SU-DHL-6 (cell line): ENCODE measurements at regions not wholly inside any gene's neighbourhood (a gene's known extent, or its start where the extent isn't known, plus 50 kb on each side); places are given as distances from the start of the nearest gene placed in this dataset.

Experiments
- H2AFZ ChIP-seq: fragments of 200-600 bp; sonication (generic); 2 replicates; pipeline ENCODE4 v1.6.1; 2014; ENCODE audit warnings: low read depth, mild to moderate bottlenecking, moderate library complexity, mixed read lengths, antibody characterized with exemption, low read length; ENCODE audit not compliant: severe bottlenecking
- H3F3A ChIP-seq: fragments of 200-600 bp; shearing (Covaris generic); 2 replicates; pipeline ENCODE4 v1.6.0; 2016; ENCODE audit warnings: antibody characterized with exemption, mild to moderate bottlenecking; ENCODE audit not compliant: insufficient read depth
- H3K27ac ChIP-seq: fragments of 200-600 bp; sonication (generic); 2 replicates; pipeline ENCODE4 v1.5.1; 2016; ENCODE audit warnings: low read depth, mild to moderate bottlenecking, low read length, moderate library complexity, mixed read lengths
- H3K27me3 ChIP-seq: fragments of 200-600 bp; sonication (generic), shearing (Covaris generic); 2 replicates; pipeline ENCODE4 v1.6.0; 2014; ENCODE audit warnings: mild to moderate bottlenecking, low read length
- H3K36me3 ChIP-seq: fragments of 200-600 bp; sonication (generic); 2 replicates; pipeline ENCODE4 v1.6.1; 2014; ENCODE audit warnings: mild to moderate bottlenecking, low read length, mixed read lengths
- H3K4me2 ChIP-seq: fragments of 300-600, 200-600 bp; shearing (Covaris generic), sonication (generic); 2 replicates; pipeline ENCODE4 v1.6.0; 2014; ENCODE audit warnings: low read length, low read depth, mild to moderate bottlenecking; ENCODE audit not compliant: poor library complexity, severe bottlenecking
- H3K4me3 ChIP-seq: fragments of 200-600 bp; sonication (generic); 2 replicates; pipeline ENCODE4 v1.5.1; 2014; ENCODE audit warnings: antibody characterized with exemption, low read length, mild to moderate bottlenecking, mixed read lengths; ENCODE audit not compliant: insufficient read depth, poor library complexity, severe bottlenecking
- H3K79me2 ChIP-seq: fragments of 200-600 bp; sonication (generic); 2 replicates; pipeline ENCODE4 v1.6.1; 2014; ENCODE audit warnings: mild to moderate bottlenecking, low read length, moderate library complexity; ENCODE audit not compliant: insufficient read depth
- H3K9ac ChIP-seq: fragments of 200-600 bp; sonication (generic); 2 replicates; pipeline ENCODE4 v1.7.0; 2014; ENCODE audit warnings: mild to moderate bottlenecking, low read length
- H3K9me2 ChIP-seq: fragments of 200-600 bp; sonication (generic); replicated peaks from 2 replicates; pipeline ENCODE4 v1.6.1; 2014; ENCODE audit warnings: low read length; ENCODE audit not compliant: insufficient read depth
- H3K9me3 ChIP-seq: fragments of 200-600 bp; sonication (generic); 2 replicates; pipeline ENCODE4 v1.6.1; 2014; ENCODE audit warnings: low read length, mixed read lengths; ENCODE audit not compliant: insufficient read depth
- H4K20me1 ChIP-seq: fragments of 200-600 bp; sonication (generic); 2 replicates; pipeline ENCODE4 v1.6.1; 2014; ENCODE audit warnings: low read depth, mild to moderate bottlenecking, antibody characterized with exemption, low read length, moderate library complexity, mixed read lengths
- EZH2phosphoT487 ChIP-seq: fragments of 200-600 bp; sonication (generic), shearing (Covaris generic); conservative IDR thresholded peaks from 2 replicates; pipeline ENCODE4 v1.6.1; 2018; ENCODE audit warnings: mild to moderate bottlenecking, antibody characterized with exemption, low read length, moderate library complexity, mixed read lengths
- TF ChIP-seq, protein P1 (sequence below): fragments of 200-600 bp; sonication (generic); IDR thresholded peaks from one replicate; pipeline ENCODE4 v1.5.1; 2017; ENCODE audit warnings: antibody characterized with exemption, mild to moderate bottlenecking, low read length, moderate library complexity; ENCODE audit not compliant: insufficient read depth, poor library complexity, severe bottlenecking

DNA sequence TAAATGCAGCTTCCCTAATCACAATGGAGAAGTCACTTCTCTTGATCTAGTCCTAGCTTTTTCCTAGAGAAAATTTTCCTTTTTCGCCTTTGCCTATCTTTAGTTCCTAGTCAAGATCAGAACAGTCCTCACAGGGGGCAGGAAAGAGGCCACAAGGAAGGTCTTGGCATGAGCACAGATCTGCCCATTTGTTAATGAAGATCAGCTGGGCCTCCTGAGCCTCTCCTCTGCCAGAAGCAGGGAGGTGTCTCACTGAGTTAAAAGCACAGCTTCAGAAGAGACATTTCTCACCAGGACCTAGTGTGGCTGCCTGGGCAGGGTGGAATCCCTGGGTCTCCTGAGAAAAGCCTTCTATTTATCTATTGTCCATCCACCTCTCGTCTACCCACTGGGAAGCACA is 357.8 kb downstream of the TMEM38B start:
- no peaks in the 10 kb centered on the region for H3F3A ChIP-seq
- TF ChIP-seq, protein P1, sequence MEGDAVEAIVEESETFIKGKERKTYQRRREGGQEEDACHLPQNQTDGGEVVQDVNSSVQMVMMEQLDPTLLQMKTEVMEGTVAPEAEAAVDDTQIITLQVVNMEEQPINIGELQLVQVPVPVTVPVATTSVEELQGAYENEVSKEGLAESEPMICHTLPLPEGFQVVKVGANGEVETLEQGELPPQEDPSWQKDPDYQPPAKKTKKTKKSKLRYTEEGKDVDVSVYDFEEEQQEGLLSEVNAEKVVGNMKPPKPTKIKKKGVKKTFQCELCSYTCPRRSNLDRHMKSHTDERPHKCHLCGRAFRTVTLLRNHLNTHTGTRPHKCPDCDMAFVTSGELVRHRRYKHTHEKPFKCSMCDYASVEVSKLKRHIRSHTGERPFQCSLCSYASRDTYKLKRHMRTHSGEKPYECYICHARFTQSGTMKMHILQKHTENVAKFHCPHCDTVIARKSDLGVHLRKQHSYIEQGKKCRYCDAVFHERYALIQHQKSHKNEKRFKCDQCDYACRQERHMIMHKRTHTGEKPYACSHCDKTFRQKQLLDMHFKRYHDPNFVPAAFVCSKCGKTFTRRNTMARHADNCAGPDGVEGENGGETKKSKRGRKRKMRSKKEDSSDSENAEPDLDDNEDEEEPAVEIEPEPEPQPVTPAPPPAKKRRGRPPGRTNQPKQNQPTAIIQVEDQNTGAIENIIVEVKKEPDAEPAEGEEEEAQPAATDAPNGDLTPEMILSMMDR, result no peak
- TF ChIP-seq EZH2phosphoT487, result no peak
- no peaks in the 10 kb centered on the region for H3K9me2 ChIP-seq
- H3K27me3 ChIP-seq, result no peaks in the 10 kb centered on the region
- H3K27ac ChIP-seq, result no peak overlapping the region
- no peak overlapping the region for H3K4me2 ChIP-seq
- no peak overlapping the region for H3K4me3 ChIP-seq
- no peak overlapping the region for H3K9ac ChIP-seq
- no peaks in the 10 kb centered on the region for H3K9me3 ChIP-seq
- H4K20me1 ChIP-seq, result no peaks in the 10 kb centered on the region
- no peak overlapping the region for H2AFZ ChIP-seq
- H3K79me2 ChIP-seq, result no peaks in the 10 kb centered on the region
- no peaks in the 10 kb centered on the region for H3K36me3 ChIP-seq

DNA sequence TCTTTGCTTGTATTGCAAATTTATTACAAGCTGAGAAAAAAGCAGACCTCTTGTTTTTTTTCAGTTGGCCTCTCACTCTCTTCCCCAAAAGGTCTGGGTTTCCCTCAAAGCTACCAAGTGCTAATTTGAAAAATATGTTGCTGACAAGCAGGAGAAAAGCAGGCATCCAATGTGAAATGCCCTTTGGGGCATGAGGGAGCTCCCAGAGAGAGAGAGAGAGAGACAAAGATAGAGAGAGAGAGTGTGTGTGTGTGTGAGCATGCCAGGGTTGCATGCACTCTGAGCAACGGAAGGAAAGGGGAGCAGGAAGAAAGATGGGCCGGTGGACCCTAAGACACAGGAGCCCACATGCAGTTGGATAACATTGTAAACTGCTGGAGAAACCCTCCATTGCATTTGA is 358.4 kb downstream of the TMEM38B start:
- TF ChIP-seq, protein P1, result no peak
- TF ChIP-seq EZH2phosphoT487, result no peak
- Histone ChIP-seq H2AFZ (no peak overlapping the region), H3K36me3 (no peaks in the 10 kb centered on the region)

DNA sequence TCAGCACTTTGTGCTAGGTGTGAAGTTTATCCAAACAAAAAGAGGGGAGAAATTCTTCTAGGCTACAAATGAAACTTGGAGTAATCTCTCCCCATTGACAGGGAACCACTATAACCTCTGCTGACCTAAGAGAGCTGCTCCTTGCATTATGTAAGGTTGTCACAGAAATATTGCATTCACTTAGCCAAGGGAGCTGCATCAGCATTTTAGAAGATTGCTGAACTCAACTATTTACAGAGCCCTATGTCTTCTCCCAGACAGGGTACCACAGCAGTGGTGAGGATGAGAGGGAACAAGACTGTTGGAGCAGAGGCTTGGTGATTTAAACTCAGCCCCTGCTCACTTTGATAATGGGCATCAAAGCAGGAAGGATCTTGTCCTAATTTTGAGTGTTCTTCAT is 362.0 kb downstream of the TMEM38B start:
- H3F3A ChIP-seq, result no peaks in the 10 kb centered on the region

More for the DNA sequence above, 358.4 kb downstream of the TMEM38B start:
- Histone ChIP-seq H3K4me2 (no peak overlapping the region), H3K9ac (no peak overlapping the region), H3K9me3 (no peaks in the 10 kb centered on the region), H3F3A (no peaks in the 10 kb centered on the region), H3K4me3 (no peak overlapping the region), H3K27ac (no peak overlapping the region), H3K9me2 (no peaks in the 10 kb centered on the region), H4K20me1 (no peaks in the 10 kb centered on the region), H3K79me2 (no peaks in the 10 kb centered on the region), H3K27me3 (no peaks in the 10 kb centered on the region)

More for the DNA sequence above, 362.0 kb downstream of the TMEM38B start:
- no peaks in the 10 kb centered on the region for H3K79me2 ChIP-seq
- no peak overlapping the region for H3K4me3 ChIP-seq
- no peaks in the 10 kb centered on the region for H3K27me3 ChIP-seq
- H2AFZ ChIP-seq, result no peak overlapping the region
- H3K9me3 ChIP-seq, result no peaks in the 10 kb centered on the region
- no peaks in the 10 kb centered on the region for H3K9me2 ChIP-seq
- H3K27ac ChIP-seq, result no peak overlapping the region
- no peaks in the 10 kb centered on the region for H3K36me3 ChIP-seq
- H3K4me2 ChIP-seq, result no peak overlapping the region
- H4K20me1 ChIP-seq, result no peaks in the 10 kb centered on the region
- H3K9ac ChIP-seq, result no peak overlapping the region
- TF ChIP-seq, protein P1, result no peak
- no peak for TF ChIP-seq EZH2phosphoT487
